ENCODE measurements at regions not wholly inside any gene's neighbourhood (a gene's known extent, or its start where the extent isn't known, plus 50 kb on each side); places are given as distances from the start of the nearest gene placed in this dataset.

GRCh38 chr10:3006093-3006492, 61.3 kb upstream of the PFKP start:
- Mint-ChIP-seq H3K4me3 (no peak overlapping the region), H3K27ac (no peak overlapping the region), H3K27me3 (peaks cover 15% of the 10 kb centered on the region), H3K9me3 (peaks cover 0 to 1% (median 0%) of the 10 kb centered on the region in 7 donors), H3K4me1 (no peaks in the 10 kb centered on the region), H3K36me3 (no peaks in the 10 kb centered on the region)
- no peaks in the 10 kb centered on the region for H3K36me3 ChIP-seq (ENCODE audit: control insufficient read depth, insufficient read depth, low read length)
- ATAC-seq (ENCODE audit: low read depth in 2 of 2) (no peak), DNase-seq (no peak)
- H3K27me3 ChIP-seq (ENCODE audit: control insufficient read depth, insufficient read depth, low read length), result peaks cover 2% of the 10 kb centered on the region
- H3K4me1 ChIP-seq (ENCODE audit: control insufficient read depth, insufficient read depth, low read length, poor library complexity, severe bottlenecking), result no peaks in the 10 kb centered on the region
- no peaks in the 10 kb centered on the region for H3K9me3 ChIP-seq (ENCODE audit: control insufficient read depth in 2 of 2, low read length in 2 of 2)
- no peak overlapping the region for H3K27ac ChIP-seq (ENCODE audit: insufficient read depth, low read length, poor library complexity, severe bottlenecking)
- H3K4me3 ChIP-seq (ENCODE audit: low read depth, low read length), result no peak overlapping the region

DNA sequence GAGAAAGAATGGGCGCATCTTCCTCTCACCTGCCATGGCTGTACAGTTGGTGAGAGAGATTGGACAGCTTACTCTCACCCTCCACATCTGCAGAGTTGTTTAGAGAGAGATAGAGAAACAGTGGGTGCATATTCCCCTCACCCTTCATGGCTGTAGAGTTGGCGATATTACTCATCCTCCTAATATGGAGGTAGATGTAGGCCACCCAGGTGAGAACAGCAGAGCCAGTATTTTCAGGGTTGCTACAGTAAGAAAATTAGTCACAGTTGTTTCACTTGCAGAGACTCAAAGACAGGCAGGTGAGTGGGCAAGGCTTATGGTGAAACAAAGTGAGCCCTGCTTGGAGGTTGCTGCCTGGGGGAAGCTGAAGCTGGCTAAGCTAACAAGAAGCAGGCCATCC, 65.0 kb upstream of the PFKP start:
- no peaks in the 10 kb centered on the region for H3K4me1 ChIP-seq (ENCODE audit: control insufficient read depth, insufficient read depth, low read length, poor library complexity, severe bottlenecking)
- no peak for ATAC-seq (ENCODE audit: low read depth in 2 of 2)
- Mint-ChIP-seq H3K4me1 (peaks cover 0 to 6% (median 1%) of the 10 kb centered on the region in 4 donors), H3K4me3 (no peak overlapping the region), H3K27me3 (no peaks in the 10 kb centered on the region), H3K9me3 (peaks cover 0 to 7% (median 1%) of the 10 kb centered on the region in 7 donors), H3K27ac (no peak overlapping the region), H3K36me3 (no peaks in the 10 kb centered on the region)
- H3K27ac ChIP-seq (ENCODE audit: insufficient read depth, low read length, poor library complexity, severe bottlenecking), result no peak overlapping the region
- H3K36me3 ChIP-seq (ENCODE audit: control insufficient read depth, insufficient read depth, low read length), result no peaks in the 10 kb centered on the region
- no peaks in the 10 kb centered on the region for H3K9me3 ChIP-seq (ENCODE audit: control insufficient read depth in 2 of 2, low read length in 2 of 2)
- no peak overlapping the region for H3K4me3 ChIP-seq (ENCODE audit: low read depth, low read length)
- H3K27me3 ChIP-seq (ENCODE audit: control insufficient read depth, insufficient read depth, low read length), result no peaks in the 10 kb centered on the region
- peak in 1 of 3 donors; percentile 25 for DNase-seq

DNA sequence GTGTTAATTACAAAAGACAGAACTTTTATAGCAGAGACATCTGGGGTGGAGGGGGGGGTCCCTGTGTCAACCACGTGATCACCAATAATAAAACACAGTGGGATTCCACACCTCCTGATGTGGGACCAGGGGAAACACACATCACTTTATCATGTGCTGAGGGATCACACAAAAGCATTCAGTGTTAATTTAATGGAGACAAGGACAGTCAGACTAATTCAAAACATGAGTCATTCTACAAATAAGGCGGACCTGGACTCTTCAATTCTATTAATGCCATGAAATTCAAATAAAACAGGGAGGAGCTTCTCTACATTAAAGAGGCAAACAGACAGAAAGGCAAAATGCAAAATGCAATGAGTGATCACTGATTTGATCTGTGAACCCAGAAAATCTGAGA, 67.3 kb upstream of the PFKP start:
- ATAC-seq (ENCODE audit: low read depth in 2 of 2), result no peak
- peaks cover 0 to 6% (median 1%) of the 10 kb centered on the region in 4 donors for H3K4me1 Mint-ChIP-seq
- no peak overlapping the region for H3K27ac Mint-ChIP-seq

DNA sequence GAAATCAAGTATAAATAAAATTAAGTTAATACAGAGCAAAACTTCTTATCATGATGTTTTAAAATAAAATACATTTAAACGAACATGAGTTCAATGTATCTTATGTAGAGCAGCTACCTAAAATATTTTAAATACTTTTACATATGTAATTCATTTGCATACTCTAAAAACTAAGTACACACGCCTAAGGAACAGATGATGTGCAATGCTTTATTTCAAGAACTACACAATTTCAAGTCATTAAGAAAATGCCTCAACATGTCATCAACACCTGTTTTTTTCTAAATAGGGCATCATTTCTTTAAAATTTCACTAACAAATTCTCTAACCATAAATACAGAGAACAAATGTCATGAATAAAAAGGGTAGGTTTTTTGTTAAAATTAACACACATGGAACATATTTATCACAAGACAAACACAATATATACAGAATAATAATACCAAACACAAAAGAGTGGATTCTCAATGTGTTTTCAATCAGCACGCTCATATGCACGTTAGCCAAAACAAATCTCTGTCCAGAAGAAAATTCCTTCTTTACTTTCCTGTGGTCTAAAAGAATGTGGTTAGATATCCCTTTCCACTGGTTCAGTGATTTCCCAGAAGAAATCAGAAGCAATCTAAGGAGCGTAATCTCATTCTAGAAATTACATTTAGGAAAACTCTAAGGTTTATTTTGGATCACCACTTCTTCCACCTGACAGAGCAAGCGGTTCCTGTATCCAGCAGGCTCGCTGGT, 73.0 kb upstream of the PFKP start:
- no peak overlapping the region for H3K4me3 Mint-ChIP-seq
- peaks cover 0 to 4% of the 10 kb centered on the region in 2 experiments for H3K9me3 ChIP-seq (ENCODE audit: control insufficient read depth in 2 of 2, low read length in 2 of 2)
- H3K27ac Mint-ChIP-seq, result no peak overlapping the region
- no peaks in the 10 kb centered on the region for H3K4me1 ChIP-seq (ENCODE audit: control insufficient read depth, insufficient read depth, low read length, poor library complexity, severe bottlenecking)
- H3K4me1 Mint-ChIP-seq, result no peaks in the 10 kb centered on the region
- DNase-seq (no peak), ATAC-seq (ENCODE audit: low read depth in 2 of 2) (no peak)
- H3K27me3 Mint-ChIP-seq, result no peaks in the 10 kb centered on the region
- no peaks in the 10 kb centered on the region for H3K36me3 Mint-ChIP-seq
- peaks cover 4% of the 10 kb centered on the region for H3K27me3 ChIP-seq (ENCODE audit: control insufficient read depth, insufficient read depth, low read length)
- no peak overlapping the region for H3K27ac ChIP-seq (ENCODE audit: insufficient read depth, low read length, poor library complexity, severe bottlenecking)
- peaks cover 0 to 3% (median 0%) of the 10 kb centered on the region in 7 donors for H3K9me3 Mint-ChIP-seq
- H3K36me3 ChIP-seq (ENCODE audit: control insufficient read depth, insufficient read depth, low read length), result no peaks in the 10 kb centered on the region
- H3K4me3 ChIP-seq (ENCODE audit: low read depth, low read length), result no peak overlapping the region

More for the DNA sequence above, 67.3 kb upstream of the PFKP start:
- no peaks in the 10 kb centered on the region for H3K27me3 Mint-ChIP-seq
- Histone ChIP-seq H3K27ac (ENCODE audit: insufficient read depth, low read length, poor library complexity, severe bottlenecking) (no peak overlapping the region), H3K9me3 (ENCODE audit: control insufficient read depth in 2 of 2, low read length in 2 of 2) (no peaks in the 10 kb centered on the region), H3K36me3 (ENCODE audit: control insufficient read depth, insufficient read depth, low read length) (no peaks in the 10 kb centered on the region), H3K4me1 (ENCODE audit: control insufficient read depth, insufficient read depth, low read length, poor library complexity, severe bottlenecking) (no peaks in the 10 kb centered on the region), H3K27me3 (ENCODE audit: control insufficient read depth, insufficient read depth, low read length) (no peaks in the 10 kb centered on the region), H3K4me3 (ENCODE audit: low read depth, low read length) (no peak overlapping the region)
- peaks cover 0 to 7% (median 0%) of the 10 kb centered on the region in 7 donors for H3K9me3 Mint-ChIP-seq
- no peak overlapping the region for H3K4me3 Mint-ChIP-seq
- H3K36me3 Mint-ChIP-seq, result no peaks in the 10 kb centered on the region
- no peak for DNase-seq

- Mint-ChIP-seq H3K36me3 (no peaks in the 10 kb centered on the region), H3K27ac (no peak overlapping the region), H3K27me3 (no peaks in the 10 kb centered on the region), H3K4me3 (no peak overlapping the region), H3K9me3 (peaks cover 0 to 5% (median 0%) of the 10 kb centered on the region in 7 donors), H3K4me1 (no peaks in the 10 kb centered on the region)
- Histone ChIP-seq H3K27me3 (ENCODE audit: control insufficient read depth, insufficient read depth, low read length) (peaks cover 8% of the 10 kb centered on the region), H3K4me3 (ENCODE audit: low read depth, low read length) (no peak overlapping the region), H3K4me1 (ENCODE audit: control insufficient read depth, insufficient read depth, low read length, poor library complexity, severe bottlenecking) (no peaks in the 10 kb centered on the region), H3K27ac (ENCODE audit: insufficient read depth, low read length, poor library complexity, severe bottlenecking) (no peak overlapping the region), H3K9me3 (ENCODE audit: control insufficient read depth in 2 of 2, low read length in 2 of 2) (peaks cover 5 to 6% of the 10 kb centered on the region in 2 experiments), H3K36me3 (ENCODE audit: control insufficient read depth, insufficient read depth, low read length) (no peaks in the 10 kb centered on the region)
- DNase-seq (no peak), ATAC-seq (ENCODE audit: low read depth in 2 of 2) (no peak)
Measured at GRCh38 chr10:2993636-2994035, 73.7 kb upstream of the PFKP start.

- Mint-ChIP-seq H3K27ac (no peak overlapping the region), H3K36me3 (no peaks in the 10 kb centered on the region), H3K9me3 (peaks cover 0 to 7% (median 0%) of the 10 kb centered on the region in 7 donors), H3K4me3 (no peak overlapping the region), H3K4me1 (no peaks in the 10 kb centered on the region), H3K27me3 (peaks cover 5% of the 10 kb centered on the region)
- DNase-seq, result no peak
- Histone ChIP-seq H3K36me3 (ENCODE audit: control insufficient read depth, insufficient read depth, low read length) (no peaks in the 10 kb centered on the region), H3K4me1 (ENCODE audit: control insufficient read depth, insufficient read depth, low read length, poor library complexity, severe bottlenecking) (no peaks in the 10 kb centered on the region), H3K27ac (ENCODE audit: insufficient read depth, low read length, poor library complexity, severe bottlenecking) (no peak overlapping the region), H3K27me3 (ENCODE audit: control insufficient read depth, insufficient read depth, low read length) (peaks cover 8% of the 10 kb centered on the region), H3K4me3 (ENCODE audit: low read depth, low read length) (no peak overlapping the region), H3K9me3 (ENCODE audit: control insufficient read depth in 2 of 2, low read length in 2 of 2) (peaks cover 5 to 6% of the 10 kb centered on the region in 2 experiments)
- ATAC-seq (ENCODE audit: low read depth in 2 of 2), result no peak
Measured at GRCh38 chr10:2992401-2993198, 74.7 kb upstream of the PFKP start.

DNA sequence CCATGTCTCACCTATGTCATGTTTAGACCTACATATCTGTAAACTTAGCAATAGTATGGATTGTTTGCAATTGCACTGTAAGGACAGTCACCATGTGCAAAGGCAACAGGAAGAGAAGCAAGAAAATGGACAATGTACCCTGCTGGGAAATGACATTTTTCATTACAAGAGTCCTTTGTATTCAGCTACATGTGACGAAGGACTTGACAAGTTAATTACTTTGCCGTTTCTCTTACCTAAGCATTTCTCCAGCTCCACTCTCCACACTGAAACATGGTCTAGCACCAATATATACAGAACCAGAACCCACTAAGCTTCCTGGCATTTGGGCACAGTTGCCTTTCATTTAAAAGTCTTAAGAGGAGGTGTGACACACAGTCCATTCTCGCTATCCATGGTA, 76.6 kb upstream of the PFKP start:
- no peak overlapping the region for H3K4me3 Mint-ChIP-seq
- Histone ChIP-seq H3K4me3 (ENCODE audit: low read depth, low read length) (no peak overlapping the region), H3K9me3 (ENCODE audit: control insufficient read depth in 2 of 2, low read length in 2 of 2) (peaks cover 5 to 6% of the 10 kb centered on the region in 2 experiments), H3K4me1 (ENCODE audit: control insufficient read depth, insufficient read depth, low read length, poor library complexity, severe bottlenecking) (no peaks in the 10 kb centered on the region), H3K27me3 (ENCODE audit: control insufficient read depth, insufficient read depth, low read length) (peaks cover 8% of the 10 kb centered on the region), H3K27ac (ENCODE audit: insufficient read depth, low read length, poor library complexity, severe bottlenecking) (no peak overlapping the region), H3K36me3 (ENCODE audit: control insufficient read depth, insufficient read depth, low read length) (no peaks in the 10 kb centered on the region)
- H3K4me1 Mint-ChIP-seq, result peaks cover 0 to 4% (median 2%) of the 10 kb centered on the region in 4 donors
- ATAC-seq (ENCODE audit: low read depth in 2 of 2), result no peak
- H3K36me3 Mint-ChIP-seq, result no peaks in the 10 kb centered on the region
- no peak overlapping the region for H3K27ac Mint-ChIP-seq
- H3K27me3 Mint-ChIP-seq, result peaks cover 15% of the 10 kb centered on the region
- peaks cover 0 to 7% (median 0%) of the 10 kb centered on the region in 7 donors for H3K9me3 Mint-ChIP-seq
- DNase-seq, result no peak
